GM19452 (cell line): ENCODE measurements at regions not wholly inside any gene's neighbourhood (a gene's known extent, or its start where the extent isn't known, plus 50 kb on each side); places are given as distances from the start of the nearest gene placed in this dataset.

Experiments used
- ATAC-seq: cut with Tn5 transposase; IDR thresholded peaks from one replicate; pipeline ENCODE4 v1.9.1; 2021; ENCODE audit not compliant: unreplicated experiment

GRCh38 chr2:104501929-104502328 is 352.0 kb upstream of the POU3F3 start:
- no peak for ATAC-seq

GRCh38 chr2:104502901-104503300 is 351.0 kb upstream of the POU3F3 start:
- no peak for ATAC-seq

GRCh38 chr2:104504331-104505073 is 349.4 kb upstream of the POU3F3 start:
- no peak for ATAC-seq

- ATAC-seq, result no peak
These were observed 335.7 kb upstream of the POU3F3 start for GRCh38 chr2:104518256-104518655.

GRCh38 chr2:104521247-104521646 is 332.7 kb upstream of the POU3F3 start:
- ATAC-seq, result no peak

- ATAC-seq, result no peak
These were observed 330.0 kb upstream of the POU3F3 start for GRCh38 chr2:104523921-104524320.

GRCh38 chr2:104528101-104528500 is 325.8 kb upstream of the POU3F3 start:
- ATAC-seq, result no peak

- ATAC-seq, result no peak
These were observed 322.8 kb upstream of the POU3F3 start for GRCh38 chr2:104531122-104531521.

GRCh38 chr2:104537116-104537515 is 316.8 kb upstream of the POU3F3 start:
- ATAC-seq, result no peak

- no peak for ATAC-seq
These were observed 315.8 kb upstream of the POU3F3 start for GRCh38 chr2:104538077-104538476.

GRCh38 chr2:104539649-104540048 is 314.3 kb upstream of the POU3F3 start:
- ATAC-seq, result no peak

- no peak for ATAC-seq
These were observed 308.9 kb upstream of the POU3F3 start for GRCh38 chr2:104545055-104545454.

GRCh38 chr2:104546537-104546936 is 307.4 kb upstream of the POU3F3 start:
- ATAC-seq, result no peak

- no peak for ATAC-seq
These were observed 306.7 kb upstream of the POU3F3 start for GRCh38 chr2:104547221-104547620.

GRCh38 chr2:104561251-104561650 is 292.7 kb upstream of the POU3F3 start:
- no peak for ATAC-seq

GRCh38 chr2:104562537-104562936 is 291.4 kb upstream of the POU3F3 start:
- no peak for ATAC-seq

- ATAC-seq, result no peak
These were observed 290.4 kb upstream of the POU3F3 start for GRCh38 chr2:104563398-104563996.

GRCh38 chr2:104568247-104568646 is 285.7 kb upstream of the POU3F3 start:
- ATAC-seq, result no peak

- no peak for ATAC-seq
These were observed 283.7 kb upstream of the POU3F3 start for GRCh38 chr2:104570259-104570658.

- ATAC-seq, result no peak
These were observed 281.1 kb upstream of the POU3F3 start for GRCh38 chr2:104572834-104573233.

- ATAC-seq, result no peak
These were observed 279.5 kb upstream of the POU3F3 start for GRCh38 chr2:104574367-104574766.

GRCh38 chr2:104577143-104577542 is 276.8 kb upstream of the POU3F3 start:
- no peak for ATAC-seq

- ATAC-seq, result no peak
These were observed 271.4 kb upstream of the POU3F3 start for GRCh38 chr2:104582471-104582870.
